HepG2 (cell line): ENCODE measurements at regions not wholly inside any gene's neighbourhood (a gene's known extent, or its start where the extent isn't known, plus 50 kb on each side); places are given as distances from the start of the nearest gene placed in this dataset.

Source experiments
- ATAC-seq: fragments of 200-7000 bp; cut with Tn5 transposase; 3 replicates; pipeline ENCODE4 v1.9.1; 2020; ENCODE audit warnings: mild to moderate bottlenecking, moderate library complexity
- BruUV-seq: library from RNA; stranded (reverse); fragments of 400-500 nt; replicated peaks from 2 replicates; lab custom pipeline; 2021; lab: Mats Ljungman, UMichigan
- CTCF ChIA-PET: fragments of 300-600 bp; formaldehyde crosslinking; extraction: SDS; loops from one replicate; lab custom pipeline; 2021; ENCODE audit warnings: low total read pairs, inconsistent platforms, low intra/inter-chr PET ratio; lab: Yijun Ruan, JAX
- POLR2A ChIA-PET: fragments of 350-600 bp; sonication (Branson Sonifier 250); formaldehyde crosslinking; loops from one replicate; lab custom pipeline; 2020; ENCODE audit warnings: antibody characterized with exemption, inconsistent platforms; lab: Yijun Ruan, JAX
- DNase-seq: peaks from one replicate; pipeline ENCODE4 v3.0.0-alpha.2; 2015; ENCODE audit warnings: low spot score
- FAIRE-seq: peaks from 3 replicates; lab custom pipeline; 2011; peaks lifted over from hg19 to GRCh38; lab: Jason Lieb, UNC
- H2AFZ ChIP-seq: one replicate; pipeline ENCODE4 v1.6.1; 2011; ENCODE audit warnings: low read length, inconsistent platforms
- H3K27ac ChIP-seq: fragments of 300-600 bp; 3 replicates; pipeline ENCODE4 v1.8.0; 2011; ENCODE audit warnings: mixed run types, mild to moderate bottlenecking, mixed read lengths, low read length, inconsistent platforms; ENCODE audit not compliant: insufficient read depth; ENCODE audit errors: extremely low read length
- H3K27me3 ChIP-seq, 2 experiments: fragments of 200-600 bp in 1 of 2; 2 replicates in 1 of 2; 3 replicates in 1 of 2; pipeline versions ENCODE4 v1.6.0 to v1.8.0; 2011; ENCODE audit warnings: low read length in 2 of 2, mild to moderate bottlenecking in 2 of 2, moderate library complexity in 2 of 2, inconsistent platforms in 1 of 2; ENCODE audit not compliant: insufficient read depth in 2 of 2, control insufficient read depth in 1 of 2
- H3K36me3 ChIP-seq, 2 experiments: fragments of 200-600 bp in 1 of 2; replicated peaks in 1 of 2; 2 replicates in 1 of 2; 3 replicates in 1 of 2; pipeline versions ENCODE4 v1.5.1 to v1.8.0; 2011; ENCODE audit warnings: low read length in 2 of 2, inconsistent platforms in 1 of 2; ENCODE audit not compliant: insufficient read depth in 2 of 2, control insufficient read depth in 1 of 2
- H3K4me1 ChIP-seq: 2 replicates; pipeline ENCODE4 v1.5.1; 2012; ENCODE audit warnings: low read length, inconsistent platforms; ENCODE audit not compliant: insufficient read depth
- H3K4me2 ChIP-seq: 2 replicates; pipeline ENCODE4 v1.6.0; 2011; ENCODE audit warnings: low read depth, low read length, inconsistent platforms
- H3K4me3 ChIP-seq, 3 experiments: fragments of 200-600 bp in 1 of 3; sonication (generic), shearing (Covaris generic) in 1 of 3; replicated peaks in 1 of 3; 2 replicates each; pipeline ENCODE4 v1.5.1; 2011 to 2016; ENCODE audit warnings: low read length in 3 of 3, inconsistent platforms in 2 of 3, low read depth in 2 of 3, mild to moderate bottlenecking in 2 of 3, control low read depth in 1 of 3, mixed read lengths in 1 of 3; ENCODE audit not compliant: insufficient read depth in 1 of 3
- H3K79me2 ChIP-seq: one replicate; pipeline ENCODE4 v1.6.1; 2011; ENCODE audit warnings: low read length, inconsistent platforms; ENCODE audit not compliant: insufficient read depth
- H3K9ac ChIP-seq: 2 replicates; pipeline ENCODE4 v1.6.0; 2011; ENCODE audit warnings: mild to moderate bottlenecking, low read depth, low read length, inconsistent platforms; ENCODE audit not compliant: insufficient read depth
- H3K9me3 ChIP-seq: 2 replicates; pipeline ENCODE4 v1.5.1; 2012; ENCODE audit warnings: mild to moderate bottlenecking, low read length
- H4K20me1 ChIP-seq: 2 replicates; pipeline ENCODE4 v1.6.0; 2011; ENCODE audit warnings: inconsistent platforms, mild to moderate bottlenecking, low read length, moderate library complexity; ENCODE audit not compliant: insufficient read depth
- ERF ChIP-seq: IDR thresholded peaks from 2 replicates; pipeline ENCODE4 v1.6.1; 2018; ENCODE audit warnings: missing biosample characterization, missing genetic modification reagents
- EZH2 ChIP-seq: conservative IDR thresholded peaks from 2 replicates; pipeline ENCODE4 v1.6.1; 2012; ENCODE audit warnings: mild to moderate bottlenecking, low read depth, low read length, moderate library complexity
- FIP1L1 ChIP-seq: fragments of 200-400 bp; formaldehyde crosslinking; IDR thresholded peaks from 2 replicates; pipeline ENCODE4 v1.6.1; 2018; ENCODE audit warnings: low read depth, mild to moderate bottlenecking, low read length, moderate library complexity, borderline replicate concordance; ENCODE audit not compliant: insufficient read depth
- GATA4 ChIP-seq: sonication (generic); IDR thresholded peaks from 2 replicates; pipeline ENCODE4 v1.6.1; 2016; ENCODE audit warnings: antibody characterized with exemption, low read depth, borderline replicate concordance
- HNRNPH1 ChIP-seq: fragments of 200-400 bp; formaldehyde crosslinking; optimal IDR thresholded peaks from 2 replicates; pipeline ENCODE3; 2017; ENCODE audit warnings: mild to moderate bottlenecking, low read depth, low read length
- IKZF1 ChIP-seq: fragments of 450-650 bp; IDR thresholded peaks from 2 replicates; pipeline ENCODE4 v1.7.1; 2016
- IKZF4 ChIP-seq: sonication (generic); formaldehyde crosslinking; IDR thresholded peaks from 2 replicates; pipeline ENCODE4 v1.5.1; 2020; ENCODE audit warnings: borderline replicate concordance, mild to moderate bottlenecking, low read depth, missing genetic modification reagents; ENCODE audit errors: not compliant biosample characterization
- TCF7 ChIP-seq: sonication (generic); IDR thresholded peaks from 2 replicates; pipeline ENCODE4 v1.6.1; 2016; ENCODE audit warnings: antibody characterized with exemption, low read depth
- ZKSCAN8 ChIP-seq: IDR thresholded peaks from 2 replicates; pipeline ENCODE4 v1.6.1; 2016; ENCODE audit warnings: borderline replicate concordance, missing genetic modification reagents, missing compliant biosample characterization
- ZNF749 ChIP-seq: sonication (generic); formaldehyde crosslinking; IDR thresholded peaks from 2 replicates; pipeline ENCODE4 v1.8.0; 2022; ENCODE audit warnings: mild to moderate bottlenecking, missing genetic modification reagents, moderate library complexity, borderline replicate concordance
- ZNF772 ChIP-seq: sonication (generic); formaldehyde crosslinking; IDR thresholded peaks from 2 replicates; pipeline ENCODE4 v1.5.0; 2020; ENCODE audit warnings: mild to moderate bottlenecking, missing genetic modification reagents
- ZNF879 ChIP-seq: sonication (generic); formaldehyde crosslinking; IDR thresholded peaks from 2 replicates; pipeline ENCODE4 v1.8.1; 2023; ENCODE audit warnings: missing genetic modification reagents
- WGBS: methylation state at CpG from one replicate; pipeline ENCODE4 v1.1.6; 2017; ENCODE audit warnings: low lambda C conversion rate; 5-methylcytosine and 5-hydroxymethylcytosine counted together
- in situ Hi-C: cut with HindIII; loops from 2 replicates; pipeline ENCODE4 v1.10.0; 2017; ENCODE audit warnings: low pct_unique_long_range_greater_than_20kb; ENCODE audit not compliant: extremely low pct_ligation_motif_present
- intact Hi-C: fragments of 100-400 bp; cut with micrococcal nuclease; formaldehyde crosslinking; loops from one replicate; pipeline ENCODE4 v1.10.0; 2022; ENCODE audit not compliant: unreplicated experiment
- TF ChIP-seq, protein P1 (sequence below): sonication (generic); formaldehyde crosslinking; IDR thresholded peaks from 2 replicates; pipeline ENCODE4 v1.5.1; 2020; ENCODE audit warnings: missing genetic modification reagents, mild to moderate bottlenecking, borderline replicate concordance
- TF ChIP-seq, protein P2 (sequence below): sonication (generic); formaldehyde crosslinking; conservative IDR thresholded peaks from 2 replicates; pipeline ENCODE4 v1.5.0; 2020; ENCODE audit warnings: missing genetic modification reagents

DNA sequence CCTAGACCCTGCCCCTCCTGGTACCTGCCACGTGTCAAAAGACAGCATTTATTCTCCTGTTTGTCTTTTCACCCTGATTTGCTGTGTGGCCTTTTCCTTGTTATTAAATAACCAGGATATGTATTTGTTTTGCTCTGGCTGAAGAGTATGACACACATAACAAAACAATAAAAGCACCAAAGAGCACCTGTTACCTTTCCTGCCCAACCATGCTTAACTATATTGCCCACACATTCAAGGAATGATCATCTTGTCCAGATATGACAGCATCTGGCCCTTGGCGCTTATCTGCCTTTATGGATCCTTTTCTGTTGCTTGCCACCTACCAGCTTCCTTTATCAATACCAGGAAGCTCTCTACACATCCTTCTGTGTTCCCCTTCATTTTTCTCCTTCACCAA lies 357.7 kb downstream of the FGFR2 start:
- H3K9ac ChIP-seq = no peak overlapping the region
- no peak overlapping the region for H2AFZ ChIP-seq
- H3K4me3 ChIP-seq = no peak overlapping the region
- H3K36me3 ChIP-seq = no peaks in the 10 kb centered on the region
- 50% methylated on average over 2 of the region's 2 CpGs for WGBS
- H3K79me2 ChIP-seq = no peaks in the 10 kb centered on the region
- ATAC-seq (no peak), FAIRE-seq (no peak), DNase-seq (no peak)
- peaks cover 9% of the 10 kb centered on the region for H3K9me3 ChIP-seq
- no peaks in the 10 kb centered on the region for H4K20me1 ChIP-seq
- ChIA-PET POLR2A (no interaction called here), CTCF (no interaction called here)
- TF ChIP-seq, protein P1, sequence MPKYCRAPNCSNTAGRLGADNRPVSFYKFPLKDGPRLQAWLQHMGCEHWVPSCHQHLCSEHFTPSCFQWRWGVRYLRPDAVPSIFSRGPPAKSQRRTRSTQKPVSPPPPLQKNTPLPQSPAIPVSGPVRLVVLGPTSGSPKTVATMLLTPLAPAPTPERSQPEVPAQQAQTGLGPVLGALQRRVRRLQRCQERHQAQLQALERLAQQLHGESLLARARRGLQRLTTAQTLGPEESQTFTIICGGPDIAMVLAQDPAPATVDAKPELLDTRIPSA = no peak
- TF ChIP-seq ERF (CRISPR knock-in tag) = no peak
- TF ChIP-seq GATA4 = no peak
- TF ChIP-seq FIP1L1 = no peak
- no peak for TF ChIP-seq EZH2
- TF ChIP-seq, protein P2, sequence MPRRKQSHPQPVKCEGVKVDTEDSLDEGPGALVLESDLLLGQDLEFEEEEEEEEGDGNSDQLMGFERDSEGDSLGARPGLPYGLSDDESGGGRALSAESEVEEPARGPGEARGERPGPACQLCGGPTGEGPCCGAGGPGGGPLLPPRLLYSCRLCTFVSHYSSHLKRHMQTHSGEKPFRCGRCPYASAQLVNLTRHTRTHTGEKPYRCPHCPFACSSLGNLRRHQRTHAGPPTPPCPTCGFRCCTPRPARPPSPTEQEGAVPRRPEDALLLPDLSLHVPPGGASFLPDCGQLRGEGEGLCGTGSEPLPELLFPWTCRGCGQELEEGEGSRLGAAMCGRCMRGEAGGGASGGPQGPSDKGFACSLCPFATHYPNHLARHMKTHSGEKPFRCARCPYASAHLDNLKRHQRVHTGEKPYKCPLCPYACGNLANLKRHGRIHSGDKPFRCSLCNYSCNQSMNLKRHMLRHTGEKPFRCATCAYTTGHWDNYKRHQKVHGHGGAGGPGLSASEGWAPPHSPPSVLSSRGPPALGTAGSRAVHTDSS (CRISPR knock-in tag) = no peak
- no peak for TF ChIP-seq HNRNPH1
- TF ChIP-seq IKZF4 (CRISPR knock-in tag) = no peak
- TF ChIP-seq ZNF879 (CRISPR knock-in tag) = no peak
- no peak for TF ChIP-seq IKZF1
- no peak for TF ChIP-seq TCF7
- no peak for TF ChIP-seq ZKSCAN8 (CRISPR knock-in tag)
- no peak for TF ChIP-seq ZNF749
- no peak for TF ChIP-seq ZNF772
- intact Hi-C loops = no loop called here
- H3K27me3 ChIP-seq = no peaks in the 10 kb centered on the region; a peak in 1 of 5 replicates
- H3K27ac ChIP-seq = no peak overlapping the region
- in situ Hi-C loops = no loop called here
- BruUV-seq = no TSS peak
- H3K4me1 ChIP-seq = no peaks in the 10 kb centered on the region
- H3K4me2 ChIP-seq = no peak overlapping the region
